DOHH2 (cell line): ENCODE measurements at regions not wholly inside any gene's neighbourhood (a gene's known extent, or its start where the extent isn't known, plus 50 kb on each side); places are given as distances from the start of the nearest gene placed in this dataset.
"Not testable (repeated sequence)": the region's sequence is repeated elsewhere in the genome, so short reads cannot be mapped to it uniquely, and the experiment has no call there.

Experiments
- H3F3A ChIP-seq: fragments of 200-600 bp; sonication (generic), shearing (Covaris generic); 2 replicates; pipeline ENCODE4 v1.6.0; 2016; ENCODE audit warnings: antibody characterized with exemption, mild to moderate bottlenecking; ENCODE audit not compliant: control insufficient read depth, insufficient read depth
- H3K27ac ChIP-seq: fragments of 200-600 bp; sonication (generic); 2 replicates; pipeline ENCODE4 v1.5.1; 2014; ENCODE audit warnings: low read depth, mild to moderate bottlenecking, low read length, moderate library complexity
- H3K27me3 ChIP-seq: fragments of 200-600 bp; sonication (generic); 2 replicates; pipeline ENCODE4 v1.6.1; 2014; ENCODE audit warnings: mild to moderate bottlenecking, low read length, mixed read lengths; ENCODE audit not compliant: control insufficient read depth
- H3K36me3 ChIP-seq: fragments of 200-600 bp; sonication (generic); 2 replicates; pipeline ENCODE4 v1.6.1; 2014; ENCODE audit warnings: mild to moderate bottlenecking, low read length, moderate library complexity, mixed read lengths; ENCODE audit not compliant: control insufficient read depth
- H3K4me1 ChIP-seq: fragments of 200-600 bp; sonication (generic); 2 replicates; pipeline ENCODE4 v1.6.1; 2014; ENCODE audit warnings: mild to moderate bottlenecking, low read length, mixed read lengths; ENCODE audit not compliant: control insufficient read depth
- H3K4me2 ChIP-seq: fragments of 200-600 bp; sonication (generic); 2 replicates; pipeline ENCODE4 v1.6.0; 2014; ENCODE audit warnings: mild to moderate bottlenecking, low read length, moderate library complexity
- H3K4me3 ChIP-seq: fragments of 200-600 bp; sonication (generic); 2 replicates; pipeline ENCODE4 v1.5.1; 2014; ENCODE audit warnings: mild to moderate bottlenecking, low read length, mixed read lengths
- H3K79me2 ChIP-seq: fragments of 200-600 bp; sonication (generic); 2 replicates; pipeline ENCODE4 v1.6.1; 2014; ENCODE audit warnings: mild to moderate bottlenecking, low read length, mixed read lengths; ENCODE audit not compliant: control insufficient read depth
- H3K9me2 ChIP-seq: fragments of 200-600 bp; sonication (generic); replicated peaks from 2 replicates; pipeline ENCODE4 v1.6.1; 2014; ENCODE audit warnings: mild to moderate bottlenecking, low read length, mixed read lengths; ENCODE audit not compliant: control insufficient read depth
- H3K9me3 ChIP-seq: fragments of 200-600 bp; sonication (generic); 2 replicates; pipeline ENCODE4 v1.6.1; 2014; ENCODE audit warnings: antibody characterized with exemption, low read length, mixed read lengths; ENCODE audit not compliant: control insufficient read depth, insufficient read depth
- H4K20me1 ChIP-seq: fragments of 200-600 bp; sonication (generic); 2 replicates; pipeline ENCODE4 v1.6.0; 2014; ENCODE audit warnings: low read depth, mild to moderate bottlenecking, antibody characterized with exemption, low read length, moderate library complexity; ENCODE audit not compliant: control insufficient read depth, insufficient read depth
- CTCF ChIP-seq: fragments of 200-600 bp; sonication (generic); IDR thresholded peaks from one replicate; pipeline ENCODE4 v1.5.1; 2014; ENCODE audit warnings: antibody characterized with exemption, mild to moderate bottlenecking, low read depth, low read length; ENCODE audit not compliant: poor library complexity, severe bottlenecking
- EZH2phosphoT487 ChIP-seq: fragments of 200-600 bp; sonication (generic); IDR thresholded peaks from 2 replicates; pipeline ENCODE4 v1.6.1; 2017; ENCODE audit warnings: borderline replicate concordance, mild to moderate bottlenecking, antibody characterized with exemption, low read length, moderate library complexity, mixed read lengths

DNA sequence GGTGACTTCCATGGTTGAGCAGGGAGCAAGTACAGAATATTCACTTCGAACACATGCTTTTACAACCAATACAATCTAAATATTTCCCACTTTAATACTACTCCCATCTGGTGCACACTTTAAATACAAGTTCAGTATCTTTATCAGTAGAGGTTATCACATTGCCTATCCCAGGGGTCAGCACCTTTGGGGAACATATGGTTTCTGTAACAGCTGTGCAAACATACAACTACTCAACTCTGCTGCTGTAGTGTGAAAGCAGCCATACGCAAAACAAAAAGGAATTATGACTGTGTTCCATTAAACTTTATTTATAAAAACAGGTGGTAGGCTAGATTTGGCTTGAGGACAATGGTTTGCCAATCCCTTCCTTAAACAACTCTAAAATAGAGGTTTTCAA, 157.5 kb downstream of the XPNPEP1 start:
- no peaks in the 10 kb centered on the region for H3F3A ChIP-seq
- no peaks in the 10 kb centered on the region for H3K36me3 ChIP-seq
- H3K4me2 ChIP-seq, result no peak overlapping the region
- H3K79me2 ChIP-seq, result no peaks in the 10 kb centered on the region
- H3K9me3 ChIP-seq, result no peaks in the 10 kb centered on the region
- H3K9me2 ChIP-seq, result no peaks in the 10 kb centered on the region
- no peaks in the 10 kb centered on the region for H4K20me1 ChIP-seq
- no peak for TF ChIP-seq EZH2phosphoT487
- no peak for TF ChIP-seq CTCF
- H3K27me3 ChIP-seq, result peaks cover under 1% of the 10 kb centered on the region; the same call in 1 of the 2 replicates
- H3K27ac ChIP-seq, result no peak overlapping the region
- H3K4me1 ChIP-seq, result no peaks in the 10 kb centered on the region
- no peak overlapping the region for H3K4me3 ChIP-seq

DNA sequence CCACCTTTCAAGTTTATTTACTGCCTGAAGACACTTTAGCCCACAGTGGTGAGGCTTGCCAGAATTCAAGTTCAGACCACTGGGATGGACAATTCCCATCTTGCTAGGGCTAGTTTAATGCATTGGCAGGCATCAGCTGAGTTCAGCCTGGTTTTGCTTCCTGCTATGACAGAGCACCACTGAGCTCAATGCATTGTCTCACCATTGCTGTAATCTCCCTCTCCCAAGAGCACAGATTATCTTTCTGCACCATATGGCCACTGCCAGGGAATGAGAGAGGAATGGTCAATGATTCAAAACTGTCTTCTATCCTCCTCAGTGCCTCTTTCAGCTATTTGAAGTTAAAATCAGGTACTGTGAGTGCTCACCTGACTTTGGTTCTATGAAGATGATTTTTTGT, 160.8 kb downstream of the XPNPEP1 start:
- TF ChIP-seq CTCF (no peak), EZH2phosphoT487 (no peak)
- H3K36me3 ChIP-seq, result no peaks in the 10 kb centered on the region
- no peak overlapping the region for H3K4me2 ChIP-seq
- no peaks in the 10 kb centered on the region for H3K4me1 ChIP-seq
- no peaks in the 10 kb centered on the region for H3K27me3 ChIP-seq
- no peak overlapping the region for H3K27ac ChIP-seq
- H3K4me3 ChIP-seq, result no peak overlapping the region
- no peaks in the 10 kb centered on the region for H4K20me1 ChIP-seq
- H3K79me2 ChIP-seq, result no peaks in the 10 kb centered on the region
- H3K9me3 ChIP-seq, result no peaks in the 10 kb centered on the region
- no peaks in the 10 kb centered on the region for H3K9me2 ChIP-seq
- H3F3A ChIP-seq, result no peaks in the 10 kb centered on the region

DNA sequence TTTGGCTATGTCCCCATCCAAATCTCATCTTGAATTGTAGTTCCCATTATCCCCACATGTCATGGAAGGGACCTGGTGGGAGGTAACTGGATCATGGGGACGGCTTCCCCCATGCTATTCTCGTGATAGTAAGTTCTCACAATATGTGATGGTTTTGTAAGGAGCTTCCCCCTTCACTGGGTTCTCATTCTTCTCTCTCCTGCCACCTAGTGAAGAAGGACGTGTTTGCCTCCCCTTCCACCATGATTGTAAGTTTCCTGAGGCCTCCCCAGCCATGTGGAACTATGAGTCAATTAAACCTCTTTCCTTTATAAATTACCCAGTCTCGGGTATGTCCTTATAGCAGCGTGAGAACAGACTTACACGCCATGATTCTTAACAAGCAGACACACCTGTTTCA, 165.6 kb downstream of the XPNPEP1 start:
- TF ChIP-seq CTCF, result peak; percentile 9

DNA sequence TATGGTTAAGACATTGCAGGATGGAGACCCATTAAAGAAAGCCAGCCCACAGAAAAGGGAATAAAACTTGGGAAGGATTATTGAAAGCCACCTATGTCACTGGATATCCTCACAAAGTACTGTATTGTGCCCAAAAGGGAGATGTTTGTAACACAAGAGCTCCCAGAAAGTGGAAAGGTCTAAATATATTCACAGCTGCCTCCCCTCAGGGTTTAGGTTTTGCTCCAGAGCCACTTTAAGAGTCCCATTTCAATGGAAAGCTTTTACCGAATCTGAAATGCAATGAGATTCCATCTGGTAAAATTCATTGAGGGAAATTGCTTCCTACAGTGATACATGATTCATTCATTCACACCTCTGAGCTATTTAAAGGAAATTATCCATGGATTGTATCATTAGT, 176.4 kb downstream of the XPNPEP1 start:
- H3K79me2 ChIP-seq, result no peaks in the 10 kb centered on the region
- H3K4me2 ChIP-seq, result no peak overlapping the region
- H4K20me1 ChIP-seq, result no peaks in the 10 kb centered on the region
- no peak for TF ChIP-seq EZH2phosphoT487
- no peak for TF ChIP-seq CTCF
- no peak overlapping the region for H3K4me3 ChIP-seq
- H3K27me3 ChIP-seq, result no peaks in the 10 kb centered on the region
- no peak overlapping the region for H3K27ac ChIP-seq
- H3K36me3 ChIP-seq, result no peaks in the 10 kb centered on the region
- H3K9me2 ChIP-seq, result no peaks in the 10 kb centered on the region
- H3K9me3 ChIP-seq, result no peaks in the 10 kb centered on the region
- H3K4me1 ChIP-seq, result no peaks in the 10 kb centered on the region
- no peaks in the 10 kb centered on the region for H3F3A ChIP-seq

More for the DNA sequence above, 165.6 kb downstream of the XPNPEP1 start:
- H3K27me3 ChIP-seq, H3K4me1 ChIP-seq, H3K4me2 ChIP-seq, H4K20me1 ChIP-seq, H3K27ac ChIP-seq, H3K4me3 ChIP-seq, H3K9me3 ChIP-seq, H3K9me2 ChIP-seq, H3F3A ChIP-seq, H3K79me2 ChIP-seq, H3K36me3 ChIP-seq: not testable (repeated sequence)
